SH-SY5Y (cell line): ENCODE measurements at regions not wholly inside any gene's neighbourhood (a gene's known extent, or its start where the extent isn't known, plus 50 kb on each side); places are given as distances from the start of the nearest gene placed in this dataset.

Experiments used
- GATA2 ChIP-seq: IDR thresholded peaks from 2 replicates; pipeline ENCODE4 v1.6.1; 2011; ENCODE audit warnings: mild to moderate bottlenecking, low read depth, low read length
- GATA3 ChIP-seq: IDR thresholded peaks from 2 replicates; pipeline ENCODE4 v1.6.1; 2011; ENCODE audit warnings: low read depth, mild to moderate bottlenecking, low read length, moderate library complexity

DNA sequence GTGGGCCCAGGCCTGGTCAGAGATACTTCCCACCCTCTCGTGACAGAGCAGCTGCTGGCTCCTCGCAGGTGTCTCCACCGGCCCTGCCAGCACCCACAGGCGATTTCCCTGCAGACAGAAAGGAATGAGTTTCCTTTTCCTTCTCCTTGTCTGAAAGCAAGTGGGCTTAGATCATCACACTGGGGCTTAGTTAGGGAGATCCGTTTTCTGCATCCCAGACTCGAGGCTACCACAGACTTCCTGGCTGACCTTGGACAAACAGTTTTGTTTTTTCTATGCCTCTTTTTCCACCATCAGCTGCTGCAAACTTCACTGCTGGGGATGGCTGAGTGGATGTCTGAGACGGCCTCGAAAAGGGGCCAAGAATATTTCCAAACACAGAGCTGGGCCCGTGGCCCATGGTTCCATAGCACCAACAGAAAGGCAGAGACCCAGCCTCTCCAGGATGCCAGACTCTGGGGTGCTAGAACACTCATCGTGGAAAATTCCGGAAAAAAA lies 86.5 kb downstream of the BANF2 start:
- TF ChIP-seq GATA3 (no peak), GATA2 (no peak)
